ENCODE measurements at regions not wholly inside any gene's neighbourhood (a gene's known extent, or its start where the extent isn't known, plus 50 kb on each side); places are given as distances from the start of the nearest gene placed in this dataset.

GRCh38 chr2:220077488-220077887 lies 450.1 kb downstream of the SLC4A3 start:
- Histone ChIP-seq H3K36me3 (replicated peaks in 1 of 2; ENCODE audit: control insufficient read depth in 1 of 2, insufficient read depth in 2 of 2, low read length in 2 of 2) (no peaks in the 10 kb centered on the region), H2AFZ (ENCODE audit: low read length) (no peak overlapping the region), H4K20me1 (ENCODE audit: insufficient read depth, low read length) (no peaks in the 10 kb centered on the region), H3K9ac (ENCODE audit: insufficient read depth, low read depth, low read length) (no peak overlapping the region), H3K4me1 (ENCODE audit: insufficient read depth, low read length) (no peaks in the 10 kb centered on the region), H3K27me3 (ENCODE audit: control insufficient read depth in 1 of 2, insufficient read depth in 2 of 2, low read length in 2 of 2) (peaks cover 0 to 45% of the 10 kb centered on the region in 2 experiments; a peak in 4 of 5 replicates), H3K9me3 (ENCODE audit: low read length) (no peaks in the 10 kb centered on the region), H3K4me3 (replicated peaks in 1 of 3; ENCODE audit: insufficient read depth in 1 of 3, low read depth in 2 of 3, low read length in 3 of 3) (no peak overlapping the region), H3K79me2 (ENCODE audit: insufficient read depth, low read length) (no peaks in the 10 kb centered on the region), H3K27ac (ENCODE audit: extremely low read length, insufficient read depth, low read length) (no peak overlapping the region), H3K4me2 (ENCODE audit: low read depth, low read length) (no peak overlapping the region)
- WGBS (ENCODE audit: low lambda C conversion rate), result 0% methylated on average over 6 of the region's 6 CpGs
- FAIRE-seq (no peak), DNase-seq (ENCODE audit: low spot score) (no peak), ATAC-seq (no peak)
- in situ Hi-C loops (cut with HindIII; ENCODE audit: extremely low pct_ligation_motif_present, low pct_unique_long_range_greater_than_20kb) (no loop called here), intact Hi-C loops (cut with micrococcal nuclease; ENCODE audit: unreplicated experiment) (no loop called here)
- TF ChIP-seq, protein P1, sequence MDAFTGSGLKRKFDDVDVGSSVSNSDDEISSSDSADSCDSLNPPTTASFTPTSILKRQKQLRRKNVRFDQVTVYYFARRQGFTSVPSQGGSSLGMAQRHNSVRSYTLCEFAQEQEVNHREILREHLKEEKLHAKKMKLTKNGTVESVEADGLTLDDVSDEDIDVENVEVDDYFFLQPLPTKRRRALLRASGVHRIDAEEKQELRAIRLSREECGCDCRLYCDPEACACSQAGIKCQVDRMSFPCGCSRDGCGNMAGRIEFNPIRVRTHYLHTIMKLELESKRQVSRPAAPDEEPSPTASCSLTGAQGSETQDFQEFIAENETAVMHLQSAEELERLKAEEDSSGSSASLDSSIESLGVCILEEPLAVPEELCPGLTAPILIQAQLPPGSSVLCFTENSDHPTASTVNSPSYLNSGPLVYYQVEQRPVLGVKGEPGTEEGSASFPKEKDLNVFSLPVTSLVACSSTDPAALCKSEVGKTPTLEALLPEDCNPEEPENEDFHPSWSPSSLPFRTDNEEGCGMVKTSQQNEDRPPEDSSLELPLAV (CRISPR knock-in tag; conservative IDR thresholded peaks at IDR 0.05; ENCODE audit: low read depth), result no peak
- TF ChIP-seq CREB1 (IDR thresholded peaks at IDR 0.05) (0 out of 2 replicates have a peak, but pooled peaks have one; percentile 12), CREB1 (CRISPR knock-in tag; IDR thresholded peaks at IDR 0.05) (no peak)
- no TSS peak for BruUV-seq (replicated peaks)
- ChIA-PET CTCF (ENCODE audit: low intra/inter-chr PET ratio, low total read pairs) (no interaction called here), POLR2A (no interaction called here)

- in situ Hi-C loops (cut with HindIII; ENCODE audit: extremely low pct_ligation_motif_present, low pct_unique_long_range_greater_than_20kb) (no loop called here), intact Hi-C loops (cut with micrococcal nuclease; ENCODE audit: unreplicated experiment) (no loop called here)
- ChIA-PET POLR2A (no interaction called here), CTCF (ENCODE audit: low intra/inter-chr PET ratio, low total read pairs) (no interaction called here)
- no peak for FAIRE-seq
- Histone ChIP-seq H3K36me3 (replicated peaks in 1 of 2; ENCODE audit: control insufficient read depth in 1 of 2, insufficient read depth in 2 of 2, low read length in 2 of 2) (no peaks in the 10 kb centered on the region), H2AFZ (ENCODE audit: low read length) (no peak overlapping the region), H3K9ac (ENCODE audit: insufficient read depth, low read depth, low read length) (no peak overlapping the region), H3K4me1 (ENCODE audit: insufficient read depth, low read length) (no peaks in the 10 kb centered on the region), H3K79me2 (ENCODE audit: insufficient read depth, low read length) (no peaks in the 10 kb centered on the region), H3K9me3 (ENCODE audit: low read length) (no peaks in the 10 kb centered on the region), H3K4me2 (ENCODE audit: low read depth, low read length) (no peak overlapping the region), H3K27ac (ENCODE audit: extremely low read length, insufficient read depth, low read length) (no peak overlapping the region), H4K20me1 (ENCODE audit: insufficient read depth, low read length) (no peaks in the 10 kb centered on the region), H3K4me3 (replicated peaks in 1 of 3; ENCODE audit: insufficient read depth in 1 of 3, low read depth in 2 of 3, low read length in 3 of 3) (no peak overlapping the region), H3K27me3 (ENCODE audit: control insufficient read depth in 1 of 2, insufficient read depth in 2 of 2, low read length in 2 of 2) (peaks cover 0 to 41% of the 10 kb centered on the region in 2 experiments; a peak in 4 of 5 replicates)
- no TSS peak for BruUV-seq (replicated peaks)
- no peak for DNase-seq (ENCODE audit: low spot score)
- no peak for ATAC-seq
- WGBS (ENCODE audit: low lambda C conversion rate), result 0% methylated on average over 2 of the region's 2 CpGs
- TF ChIP-seq MED1 (CRISPR knock-in tag; IDR thresholded peaks at IDR 0.05) (no peak), ZBED4 (CRISPR knock-in tag; IDR thresholded peaks at IDR 0.05; ENCODE audit: borderline replicate concordance) (no peak), MEF2D (CRISPR knock-in tag; IDR thresholded peaks at IDR 0.05) (no peak), SOX5 (CRISPR knock-in tag; IDR thresholded peaks at IDR 0.05; ENCODE audit: borderline replicate concordance) (no peak), ZNF660 (CRISPR knock-in tag; IDR thresholded peaks at IDR 0.05; ENCODE audit: borderline replicate concordance, low read depth) (no peak), TGIF2 (CRISPR knock-in tag; IDR thresholded peaks at IDR 0.05) (no peak), LCORL (IDR thresholded peaks at IDR 0.05) (no peak), LCORL (CRISPR knock-in tag; IDR thresholded peaks at IDR 0.05) (no peak), HDAC6 (IDR thresholded peaks at IDR 0.05; ENCODE audit: low read depth, low read length) (no peak), ZMYM3 (CRISPR knock-in tag; IDR thresholded peaks at IDR 0.05) (no peak), ZNF562 (CRISPR knock-in tag; IDR thresholded peaks at IDR 0.05; ENCODE audit: borderline replicate concordance) (no peak), ZNF230 (CRISPR knock-in tag; IDR thresholded peaks at IDR 0.05) (no peak), ZNF460 (CRISPR knock-in tag; IDR thresholded peaks at IDR 0.05; ENCODE audit: borderline replicate concordance) (no peak)
Observed at GRCh38 chr2:220078439-220078838, 451.0 kb downstream of the SLC4A3 start.
